ENCODE measurements at regions not wholly inside any gene's neighbourhood (a gene's known extent, or its start where the extent isn't known, plus 50 kb on each side); places are given as distances from the start of the nearest gene placed in this dataset.

DNA sequence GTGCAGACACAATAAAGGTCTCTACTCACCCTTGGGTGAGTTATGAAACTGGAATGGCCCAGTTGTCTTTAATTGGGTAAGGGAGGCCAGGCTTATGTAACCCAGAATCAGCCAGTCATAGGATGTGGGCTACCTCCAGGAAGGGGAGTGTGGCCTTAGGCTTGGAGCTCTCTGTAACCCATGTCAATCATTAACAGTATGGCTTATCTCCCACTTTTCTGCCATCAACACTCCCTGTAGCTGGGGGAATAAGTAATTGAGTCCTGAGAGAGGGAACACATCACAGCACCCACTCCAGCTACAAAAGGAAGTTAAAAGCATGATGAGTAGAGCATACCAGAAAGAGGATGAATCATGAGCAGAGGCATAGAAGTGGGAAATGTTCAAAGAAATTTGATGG, 327.0 kb upstream of the DUSP10 start:
- POLR2A ChIA-PET, result no interaction called here
- no peak for DNase-seq (ENCODE audit: extremely low spot score)
- no peak for TF ChIP-seq LEF1 (IDR thresholded peaks at IDR 0.05; ENCODE audit: borderline replicate concordance)
- TF ChIP-seq, protein P1, sequence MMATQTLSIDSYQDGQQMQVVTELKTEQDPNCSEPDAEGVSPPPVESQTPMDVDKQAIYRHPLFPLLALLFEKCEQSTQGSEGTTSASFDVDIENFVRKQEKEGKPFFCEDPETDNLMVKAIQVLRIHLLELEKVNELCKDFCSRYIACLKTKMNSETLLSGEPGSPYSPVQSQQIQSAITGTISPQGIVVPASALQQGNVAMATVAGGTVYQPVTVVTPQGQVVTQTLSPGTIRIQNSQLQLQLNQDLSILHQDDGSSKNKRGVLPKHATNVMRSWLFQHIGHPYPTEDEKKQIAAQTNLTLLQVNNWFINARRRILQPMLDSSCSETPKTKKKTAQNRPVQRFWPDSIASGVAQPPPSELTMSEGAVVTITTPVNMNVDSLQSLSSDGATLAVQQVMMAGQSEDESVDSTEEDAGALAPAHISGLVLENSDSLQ (IDR thresholded peaks at IDR 0.05), result no peak
- no peak for TF ChIP-seq FOXA1 (IDR thresholded peaks at IDR 0.05)
- TF ChIP-seq NFRKB (IDR thresholded peaks at IDR 0.05), result no peak
- no peak for TF ChIP-seq ZNF384 (IDR thresholded peaks at IDR 0.05)
- TF ChIP-seq HDGF (IDR thresholded peaks at IDR 0.05; ENCODE audit: borderline replicate concordance), result no peak
- no peak for TF ChIP-seq ARNT (IDR thresholded peaks at IDR 0.05)
- no peak for TF ChIP-seq SUZ12 (IDR thresholded peaks at IDR 0.05)
- no peak for TF ChIP-seq TARDBP (IDR thresholded peaks at IDR 0.05)

DNA sequence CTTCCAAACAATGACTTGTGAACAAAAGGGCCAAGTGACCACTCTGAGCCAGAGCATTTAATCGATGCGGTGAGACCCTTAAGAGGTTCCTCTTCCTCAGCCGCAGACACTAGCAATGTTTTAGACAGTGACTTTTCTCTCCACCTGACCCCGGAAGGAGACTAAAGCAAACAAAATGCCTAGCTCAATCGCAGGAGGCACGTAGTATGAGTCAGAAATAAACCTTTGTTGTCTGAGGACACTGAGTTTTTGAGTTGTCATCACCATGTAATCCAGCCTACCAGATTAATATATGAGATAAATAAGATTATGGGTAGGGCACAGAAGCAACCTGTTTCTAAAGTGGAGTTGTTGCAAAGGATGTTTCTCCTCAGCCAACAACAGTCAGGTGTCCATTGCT, 326.2 kb upstream of the DUSP10 start:
- ChIA-PET CTCF (no interaction called here), POLR2A (no interaction called here)
- no peak for DNase-seq (ENCODE audit: extremely low spot score)
- TF ChIP-seq HDGF (IDR thresholded peaks at IDR 0.05; ENCODE audit: borderline replicate concordance), result no peak
- no peak for TF ChIP-seq TARDBP (IDR thresholded peaks at IDR 0.05)
- TF ChIP-seq FOXA1 (IDR thresholded peaks at IDR 0.05), result no peak
- TF ChIP-seq SP1 (IDR thresholded peaks at IDR 0.05), result no peak
- no peak for TF ChIP-seq ARNT (IDR thresholded peaks at IDR 0.05)
- TF ChIP-seq L3MBTL2 (conservative IDR thresholded peaks at IDR 0.05), result no peak
- TF ChIP-seq ELF4 (IDR thresholded peaks at IDR 0.05), result no peak
- no peak for TF ChIP-seq FOXK2 (IDR thresholded peaks at IDR 0.05)

More for the DNA sequence above, 327.0 kb upstream of the DUSP10 start:
- CTCF ChIA-PET, result no interaction called here

DNA sequence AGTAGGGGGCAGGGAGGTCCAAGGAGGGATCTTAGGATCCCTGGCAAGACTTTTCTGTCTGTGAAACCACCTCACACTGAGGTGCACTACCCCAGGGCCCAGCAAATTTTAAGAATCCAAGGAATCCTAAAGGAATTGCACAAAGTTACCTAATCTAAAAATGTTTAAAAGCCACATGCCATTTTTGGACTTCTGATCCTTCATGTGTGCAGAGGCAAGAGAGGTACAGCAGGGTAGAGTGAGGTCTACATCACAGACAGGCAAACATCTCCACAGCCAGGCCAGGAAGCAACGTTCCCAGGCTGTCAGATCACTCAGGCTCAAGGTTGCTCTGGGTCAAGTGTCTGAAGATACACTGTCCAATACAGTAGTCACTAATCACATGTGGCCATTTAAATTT, 324.6 kb upstream of the DUSP10 start:
- ChIA-PET POLR2A (no interaction called here), CTCF (no interaction called here)
- no peak for TF ChIP-seq FOXA1 (IDR thresholded peaks at IDR 0.05)
- no peak for TF ChIP-seq SP1 (IDR thresholded peaks at IDR 0.05)
- no peak for TF ChIP-seq LEF1 (IDR thresholded peaks at IDR 0.05; ENCODE audit: borderline replicate concordance)
- no peak for DNase-seq (ENCODE audit: extremely low spot score)

DNA sequence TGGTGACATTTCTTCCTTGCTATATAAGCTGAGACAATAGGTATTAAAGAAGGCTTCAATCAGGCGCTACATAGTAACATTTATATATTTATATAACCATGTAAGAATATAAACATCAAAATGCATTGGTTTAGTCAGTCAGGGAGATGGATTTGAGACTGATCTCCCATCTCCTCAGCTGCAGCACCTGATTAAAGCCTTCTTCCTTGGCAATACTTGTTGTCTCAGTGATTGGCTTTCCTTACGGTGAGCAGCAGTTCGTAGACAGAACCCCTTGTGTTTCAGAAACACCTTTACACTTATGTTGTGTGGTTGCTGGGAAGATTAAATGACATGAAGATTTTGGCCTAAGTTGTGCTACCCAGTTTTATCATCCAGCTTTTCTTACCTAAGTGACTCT, 323.3 kb upstream of the DUSP10 start:
- TF ChIP-seq BHLHE40 (IDR thresholded peaks at IDR 0.05; ENCODE audit: borderline replicate concordance) (no peak), FOXA1 (IDR thresholded peaks at IDR 0.05) (no peak), FOXM1 (IDR thresholded peaks at IDR 0.05; ENCODE audit: borderline replicate concordance) (no peak), FOXK2 (IDR thresholded peaks at IDR 0.05) (no peak), SP1 (IDR thresholded peaks at IDR 0.05) (no peak), TARDBP (IDR thresholded peaks at IDR 0.05) (no peak), CTBP1 (IDR thresholded peaks at IDR 0.05; ENCODE audit: borderline replicate concordance) (no peak), ZNF384 (IDR thresholded peaks at IDR 0.05) (no peak)
- ChIA-PET CTCF (no interaction called here), POLR2A (no interaction called here)
- no peak for DNase-seq (ENCODE audit: extremely low spot score)

DNA sequence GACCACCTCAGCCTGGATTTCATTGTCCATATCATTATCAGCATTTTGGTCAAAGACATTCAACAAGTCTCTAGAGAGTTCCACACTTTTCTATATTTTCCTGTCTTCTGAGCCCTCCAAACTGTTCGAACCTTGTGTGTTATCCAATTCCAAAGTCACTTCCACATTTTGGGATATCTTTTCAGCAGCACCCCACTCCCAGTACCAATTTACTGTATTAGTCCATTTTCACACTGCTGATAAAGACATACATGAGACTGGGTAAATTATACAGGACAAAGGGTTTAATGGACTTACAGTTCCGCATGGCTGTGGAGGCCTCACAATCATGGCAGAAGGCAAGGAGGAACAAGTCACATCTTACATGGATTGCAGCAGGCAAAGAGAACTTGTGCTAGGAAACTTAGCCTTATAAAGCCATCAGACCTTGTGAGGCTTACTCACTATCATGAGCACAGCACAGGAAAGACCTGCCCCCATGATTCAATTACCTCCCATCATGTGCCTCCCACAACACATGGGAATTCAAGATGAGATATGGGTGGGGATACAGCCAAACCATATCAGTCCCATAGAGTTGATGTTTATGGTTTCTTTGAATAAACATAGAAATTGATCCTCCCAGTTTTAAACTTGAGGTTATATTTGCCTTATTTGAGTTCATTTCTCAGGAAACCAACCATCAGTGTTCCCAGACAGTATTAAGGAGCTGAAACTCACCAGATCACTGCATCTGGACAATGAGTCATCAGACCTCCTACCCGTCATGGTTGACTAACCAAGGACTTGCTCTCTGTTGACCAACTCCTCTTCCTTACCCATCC, 322.7 kb upstream of the DUSP10 start:
- no peak for TF ChIP-seq HDGF (IDR thresholded peaks at IDR 0.05; ENCODE audit: borderline replicate concordance)
- no peak for TF ChIP-seq LEF1 (IDR thresholded peaks at IDR 0.05; ENCODE audit: borderline replicate concordance)
- no peak for TF ChIP-seq SP1 (IDR thresholded peaks at IDR 0.05)
- no peak for TF ChIP-seq TARDBP (IDR thresholded peaks at IDR 0.05)
- no peak for TF ChIP-seq FOXK2 (IDR thresholded peaks at IDR 0.05)
- no peak for TF ChIP-seq ELF4 (IDR thresholded peaks at IDR 0.05)
- TF ChIP-seq FOXM1 (IDR thresholded peaks at IDR 0.05; ENCODE audit: borderline replicate concordance), result no peak
- TF ChIP-seq FOXA1 (IDR thresholded peaks at IDR 0.05), result no peak
- TF ChIP-seq CTBP1 (IDR thresholded peaks at IDR 0.05; ENCODE audit: borderline replicate concordance), result no peak
- no peak for TF ChIP-seq BHLHE40 (IDR thresholded peaks at IDR 0.05; ENCODE audit: borderline replicate concordance)
- no peak for TF ChIP-seq ARNT (IDR thresholded peaks at IDR 0.05)
- TF ChIP-seq NFRKB (IDR thresholded peaks at IDR 0.05), result no peak
- TF ChIP-seq ZNF384 (IDR thresholded peaks at IDR 0.05), result no peak
- no peak for TF ChIP-seq L3MBTL2 (conservative IDR thresholded peaks at IDR 0.05)
- TF ChIP-seq, protein P1 (IDR thresholded peaks at IDR 0.05), result no peak
- no peak for DNase-seq (ENCODE audit: extremely low spot score)
- CTCF ChIA-PET, result no interaction called here
- POLR2A ChIA-PET, result no interaction called here

DNA sequence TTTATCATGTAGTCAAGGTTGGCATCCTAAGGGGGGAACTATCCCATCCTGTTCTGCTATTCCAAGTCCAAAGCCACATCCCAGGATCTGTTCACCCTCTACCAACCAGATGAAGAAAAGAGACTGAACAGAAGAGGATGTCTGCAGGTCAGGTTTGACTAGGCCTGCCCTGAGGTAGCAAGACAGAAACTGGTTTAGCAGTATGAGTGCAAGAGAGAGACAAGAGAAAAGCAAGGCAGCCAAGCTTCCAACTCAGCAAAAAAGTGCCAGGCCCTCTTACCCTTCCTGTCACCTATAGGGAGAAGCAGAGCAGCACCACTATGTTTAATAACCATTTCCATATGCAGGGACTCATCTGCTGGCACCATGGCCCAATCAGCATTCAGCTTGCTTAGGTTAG, 320.8 kb upstream of the DUSP10 start:
- CTCF ChIA-PET, result no interaction called here
- POLR2A ChIA-PET, result no interaction called here
- no peak for TF ChIP-seq CTBP1 (IDR thresholded peaks at IDR 0.05; ENCODE audit: borderline replicate concordance)
- DNase-seq (ENCODE audit: extremely low spot score), result no peak

DNA sequence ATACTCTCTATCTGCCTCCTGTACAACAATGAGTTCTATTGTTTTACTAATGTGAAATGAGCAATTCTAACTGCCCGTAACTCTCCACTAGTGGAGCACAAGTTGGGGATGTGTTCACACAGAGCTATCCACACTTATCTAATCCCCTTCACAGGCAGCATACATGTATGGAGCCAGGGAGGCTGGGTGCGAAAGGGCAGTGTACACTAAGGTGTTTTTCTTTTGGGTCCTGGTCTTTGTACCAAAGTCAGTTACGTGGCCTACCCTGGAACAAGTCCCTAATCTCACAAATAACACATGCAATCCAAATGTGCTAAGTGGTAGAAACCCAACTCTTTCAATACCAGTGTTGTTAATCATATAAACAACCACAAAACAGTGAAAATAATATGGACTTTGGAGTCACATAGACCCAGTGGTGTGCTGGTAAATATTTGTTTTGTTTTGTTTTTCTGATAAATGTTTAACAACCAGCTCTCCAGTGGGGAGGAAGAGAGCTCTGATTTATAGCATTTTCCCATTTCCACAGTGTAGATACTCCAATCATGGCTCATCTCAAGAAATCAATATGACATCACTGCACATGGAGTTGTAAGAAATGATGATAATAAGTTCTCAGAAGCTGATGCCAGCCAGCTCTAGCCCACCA, 319.9 kb upstream of the DUSP10 start:
- no peak for TF ChIP-seq FOXK2 (IDR thresholded peaks at IDR 0.05)
- no peak for TF ChIP-seq ELF4 (IDR thresholded peaks at IDR 0.05)
- no peak for TF ChIP-seq ZNF384 (IDR thresholded peaks at IDR 0.05)
- no peak for TF ChIP-seq SUZ12 (IDR thresholded peaks at IDR 0.05)
- TF ChIP-seq SP1 (IDR thresholded peaks at IDR 0.05), result no peak
- no peak for TF ChIP-seq HDGF (IDR thresholded peaks at IDR 0.05; ENCODE audit: borderline replicate concordance)
- no peak for TF ChIP-seq CTBP1 (IDR thresholded peaks at IDR 0.05; ENCODE audit: borderline replicate concordance)
- TF ChIP-seq L3MBTL2 (conservative IDR thresholded peaks at IDR 0.05), result no peak
- TF ChIP-seq LEF1 (IDR thresholded peaks at IDR 0.05; ENCODE audit: borderline replicate concordance), result no peak
- no peak for TF ChIP-seq ARNT (IDR thresholded peaks at IDR 0.05)
- no peak for TF ChIP-seq TARDBP (IDR thresholded peaks at IDR 0.05)
- TF ChIP-seq NFRKB (IDR thresholded peaks at IDR 0.05), result no peak
- TF ChIP-seq BHLHE40 (IDR thresholded peaks at IDR 0.05; ENCODE audit: borderline replicate concordance), result no peak
- TF ChIP-seq FOXA1 (IDR thresholded peaks at IDR 0.05), result no peak
- TF ChIP-seq, protein P1 (IDR thresholded peaks at IDR 0.05), result no peak
- no peak for TF ChIP-seq FOXM1 (IDR thresholded peaks at IDR 0.05; ENCODE audit: borderline replicate concordance)
- DNase-seq (ENCODE audit: extremely low spot score), result no peak
- CTCF ChIA-PET, result no interaction called here
- POLR2A ChIA-PET, result no interaction called here
